Gastrocnemius medialis (tissue), 4 donors: ENCODE measurements at regions not wholly inside any gene's neighbourhood (a gene's known extent, or its start where the extent isn't known, plus 50 kb on each side); places are given as distances from the start of the nearest gene placed in this dataset.

Experiments
- POLR2A ChIP-seq, 2 donors: fragments of 450-650 bp; IDR thresholded peaks; one replicate each; pipeline ENCODE4 v1.6.1; 2017; ENCODE audit warnings: antibody characterized with exemption in 2 of 2, mild to moderate bottlenecking in 2 of 2, moderate library complexity in 2 of 2
- TF ChIP-seq, protein P1 (sequence below), 5 experiments: fragments of 450-650 bp in 3 of 5; fragments of 200-600 bp in 2 of 5; sonication (generic) in 2 of 5; IDR thresholded peaks in 4 of 5; conservative IDR thresholded peaks in 1 of 5; 1 replicate in 4 of 5; 2 replicates in 1 of 5; pipeline ENCODE4 v1.5.1; 2016 to 2019; ENCODE audit warnings: antibody characterized with exemption in 5 of 5, mild to moderate bottlenecking in 3 of 5, moderate library complexity in 3 of 5

DNA sequence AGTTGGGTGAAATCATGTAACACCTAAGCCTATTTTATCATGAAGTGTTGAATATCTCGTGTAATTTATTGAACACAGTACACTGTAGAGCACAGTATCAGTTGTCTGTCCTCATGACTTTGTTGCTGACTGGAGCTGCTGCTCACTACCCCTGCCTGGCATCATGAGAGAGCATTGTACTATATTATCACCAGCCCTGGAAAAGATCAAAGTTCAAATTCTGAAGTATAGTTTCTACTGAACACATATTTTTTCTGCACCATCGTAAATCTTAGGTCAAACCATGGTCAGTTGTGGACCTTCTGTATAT, 169.3 kb upstream of the RAI14 start:
- TF ChIP-seq, protein P1, sequence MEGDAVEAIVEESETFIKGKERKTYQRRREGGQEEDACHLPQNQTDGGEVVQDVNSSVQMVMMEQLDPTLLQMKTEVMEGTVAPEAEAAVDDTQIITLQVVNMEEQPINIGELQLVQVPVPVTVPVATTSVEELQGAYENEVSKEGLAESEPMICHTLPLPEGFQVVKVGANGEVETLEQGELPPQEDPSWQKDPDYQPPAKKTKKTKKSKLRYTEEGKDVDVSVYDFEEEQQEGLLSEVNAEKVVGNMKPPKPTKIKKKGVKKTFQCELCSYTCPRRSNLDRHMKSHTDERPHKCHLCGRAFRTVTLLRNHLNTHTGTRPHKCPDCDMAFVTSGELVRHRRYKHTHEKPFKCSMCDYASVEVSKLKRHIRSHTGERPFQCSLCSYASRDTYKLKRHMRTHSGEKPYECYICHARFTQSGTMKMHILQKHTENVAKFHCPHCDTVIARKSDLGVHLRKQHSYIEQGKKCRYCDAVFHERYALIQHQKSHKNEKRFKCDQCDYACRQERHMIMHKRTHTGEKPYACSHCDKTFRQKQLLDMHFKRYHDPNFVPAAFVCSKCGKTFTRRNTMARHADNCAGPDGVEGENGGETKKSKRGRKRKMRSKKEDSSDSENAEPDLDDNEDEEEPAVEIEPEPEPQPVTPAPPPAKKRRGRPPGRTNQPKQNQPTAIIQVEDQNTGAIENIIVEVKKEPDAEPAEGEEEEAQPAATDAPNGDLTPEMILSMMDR (IDR thresholded peaks at IDR 0.05 in 4 of 5, conservative IDR thresholded peaks at IDR 0.05 in 1 of 5), result no peak
- no peak for TF ChIP-seq POLR2A (IDR thresholded peaks at IDR 0.05)
